Lung (tissue), 11 donors: ENCODE measurements at regions not wholly inside any gene's neighbourhood (a gene's known extent, or its start where the extent isn't known, plus 50 kb on each side); places are given as distances from the start of the nearest gene placed in this dataset.

Experiments
- ATAC-seq: fragments of 200-7000 bp; cut with Tn5 transposase; one replicate; pipeline ENCODE4 v1.9.1; 2020; ENCODE audit warnings: moderate number of reproducible peaks; ENCODE audit not compliant: insufficient read depth, low FRiP score
- DNase-seq, 3 donors: peaks; one replicate each; pipeline ENCODE4 v3.0.0-alpha.2; 2013 to 2017
- H3K27ac ChIP-seq, 2 donors: one replicate each; pipeline ENCODE4 v1.5.1; 2013; ENCODE audit warnings: mild to moderate bottlenecking in 2 of 2, moderate library complexity in 2 of 2, control low read depth in 1 of 2, inconsistent platforms in 1 of 2, low read depth in 1 of 2, low read length in 1 of 2
- H3K27me3 ChIP-seq, 3 donors: one replicate each; pipeline ENCODE4 v1.5.1; 2013; ENCODE audit warnings: low read length in 2 of 3; ENCODE audit not compliant: control insufficient read depth in 3 of 3, insufficient read depth in 3 of 3
- H3K36me3 ChIP-seq, 4 donors: one replicate each; pipeline ENCODE4 v1.5.1; 2013; ENCODE audit warnings: low read length in 4 of 4, mild to moderate bottlenecking in 1 of 4, moderate library complexity in 1 of 4; ENCODE audit not compliant: control insufficient read depth in 4 of 4, insufficient read depth in 4 of 4
- H3K4me1 ChIP-seq, 5 donors: one replicate each; pipeline ENCODE4 v1.5.1; 2013; ENCODE audit warnings: low read length in 5 of 5, mild to moderate bottlenecking in 2 of 5, moderate library complexity in 1 of 5; ENCODE audit not compliant: control insufficient read depth in 5 of 5, insufficient read depth in 5 of 5
- H3K4me3 ChIP-seq: one replicate; pipeline ENCODE4 v1.5.1; 2013; ENCODE audit warnings: mild to moderate bottlenecking, control low read depth, moderate library complexity
- H3K9ac ChIP-seq, 2 donors: one replicate each; pipeline ENCODE4 v1.5.1; 2013; ENCODE audit warnings: low read length in 2 of 2, control low read depth in 1 of 2; ENCODE audit not compliant: insufficient read depth in 1 of 2
- H3K9me3 ChIP-seq, 4 donors: one replicate each; pipeline ENCODE4 v1.5.1; 2013; ENCODE audit warnings: low read length in 3 of 4, mild to moderate bottlenecking in 1 of 4, moderate library complexity in 1 of 4; ENCODE audit not compliant: control insufficient read depth in 4 of 4, insufficient read depth in 3 of 4
- WGBS, 2 donors: extraction: QIAGEN DNeasy Blood & Tissue Kit; methylation state at CpG; one replicate each; pipeline ENCODE4 v1.1.7; 2013; 5-methylcytosine and 5-hydroxymethylcytosine counted together
- TF ChIP-seq, protein P1 (sequence below): IDR thresholded peaks from 2 replicates; pipeline ENCODE4 v1.5.1; 2012; ENCODE audit warnings: mild to moderate bottlenecking; ENCODE audit errors: control extremely low read depth, extremely low read depth
- donor health status: control.
- donor health status: control.
- donor health status: Bipolar disorder and iron deficiency.
- donor health status: healthy.
- donor health status: DM: yes; HTN: yes; CAD: no.

GRCh38 chr18:25787276-25787675 is 303.1 kb downstream of the SS18 start:
- Histone ChIP-seq H3K27ac (no peak overlapping the region), H3K4me1 (no peaks in the 10 kb centered on the region), H3K36me3 (no peaks in the 10 kb centered on the region), H3K9ac (no peak overlapping the region), H3K4me3 (no peak overlapping the region), H3K9me3 (no peaks in the 10 kb centered on the region), H3K27me3 (no peaks in the 10 kb centered on the region)
- TF ChIP-seq, protein P1, sequence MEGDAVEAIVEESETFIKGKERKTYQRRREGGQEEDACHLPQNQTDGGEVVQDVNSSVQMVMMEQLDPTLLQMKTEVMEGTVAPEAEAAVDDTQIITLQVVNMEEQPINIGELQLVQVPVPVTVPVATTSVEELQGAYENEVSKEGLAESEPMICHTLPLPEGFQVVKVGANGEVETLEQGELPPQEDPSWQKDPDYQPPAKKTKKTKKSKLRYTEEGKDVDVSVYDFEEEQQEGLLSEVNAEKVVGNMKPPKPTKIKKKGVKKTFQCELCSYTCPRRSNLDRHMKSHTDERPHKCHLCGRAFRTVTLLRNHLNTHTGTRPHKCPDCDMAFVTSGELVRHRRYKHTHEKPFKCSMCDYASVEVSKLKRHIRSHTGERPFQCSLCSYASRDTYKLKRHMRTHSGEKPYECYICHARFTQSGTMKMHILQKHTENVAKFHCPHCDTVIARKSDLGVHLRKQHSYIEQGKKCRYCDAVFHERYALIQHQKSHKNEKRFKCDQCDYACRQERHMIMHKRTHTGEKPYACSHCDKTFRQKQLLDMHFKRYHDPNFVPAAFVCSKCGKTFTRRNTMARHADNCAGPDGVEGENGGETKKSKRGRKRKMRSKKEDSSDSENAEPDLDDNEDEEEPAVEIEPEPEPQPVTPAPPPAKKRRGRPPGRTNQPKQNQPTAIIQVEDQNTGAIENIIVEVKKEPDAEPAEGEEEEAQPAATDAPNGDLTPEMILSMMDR: no peak
- no peak for ATAC-seq
- DNase-seq: no peak
- WGBS, 2 donors: 91 to 94% methylated on average over 5 of the region's 5 CpGs

GRCh38 chr18:25786758-25787157 is 303.7 kb downstream of the SS18 start:
- H3K9ac ChIP-seq: no peak overlapping the region
- DNase-seq (no peak), ATAC-seq (no peak)
- H3K27ac ChIP-seq: no peak overlapping the region
- H3K27me3 ChIP-seq: no peaks in the 10 kb centered on the region
- H3K4me3 ChIP-seq: no peak overlapping the region
- H3K4me1 ChIP-seq: no peaks in the 10 kb centered on the region
- H3K9me3 ChIP-seq: no peaks in the 10 kb centered on the region
- no peaks in the 10 kb centered on the region for H3K36me3 ChIP-seq
- 87 to 92% methylated on average over 2 of the region's 2 CpGs for WGBS, 2 donors
- TF ChIP-seq, protein P1: no peak

GRCh38 chr18:25780105-25780504 is 310.3 kb downstream of the SS18 start:
- Histone ChIP-seq H3K27me3 (no peaks in the 10 kb centered on the region), H3K36me3 (no peaks in the 10 kb centered on the region), H3K9ac (no peak overlapping the region), H3K9me3 (no peaks in the 10 kb centered on the region), H3K4me3 (no peak overlapping the region), H3K27ac (no peak overlapping the region), H3K4me1 (no peaks in the 10 kb centered on the region)
- TF ChIP-seq, protein P1: no peak
- ATAC-seq (no peak), DNase-seq (peak in 2 of 3 donors; percentile 11 to 32)
- 81 to 86% methylated on average over 7 of the region's 7 CpGs for WGBS, 2 donors

GRCh38 chr18:25771796-25772195 is 318.6 kb downstream of the SS18 start:
- Histone ChIP-seq H3K4me3 (no peak overlapping the region), H3K9ac (no peak overlapping the region), H3K9me3 (no peaks in the 10 kb centered on the region), H3K27me3 (peaks cover 0 to 3% (median 0%) of the 10 kb centered on the region in 3 donors), H3K36me3 (no peaks in the 10 kb centered on the region), H3K4me1 (no peaks in the 10 kb centered on the region), H3K27ac (no peak overlapping the region)
- WGBS, 2 donors: 80 to 84% methylated on average over 3 of the region's 3 CpGs
- DNase-seq: no peak
- no peak for ATAC-seq
- TF ChIP-seq, protein P1: no peak
